Subcutaneous abdominal adipose tissue (tissue), 5 donors: ENCODE measurements at regions not wholly inside any gene's neighbourhood (a gene's known extent, or its start where the extent isn't known, plus 50 kb on each side); places are given as distances from the start of the nearest gene placed in this dataset.

Experiments used
- H3K27ac ChIP-seq: one replicate; pipeline ENCODE4 v1.7.0; 2013; ENCODE audit warnings: low read depth, mild to moderate bottlenecking, inconsistent platforms, low read length, moderate library complexity
- H3K27me3 ChIP-seq, 5 donors: one replicate each; pipeline ENCODE4 v1.7.0; 2013; ENCODE audit warnings: low read length in 5 of 5, inconsistent platforms in 1 of 5; ENCODE audit not compliant: control insufficient read depth in 5 of 5, insufficient read depth in 4 of 5
- H3K36me3 ChIP-seq, 5 donors: one replicate each; pipeline ENCODE4 v1.7.0; 2013; ENCODE audit warnings: low read length in 5 of 5; ENCODE audit not compliant: control insufficient read depth in 5 of 5, insufficient read depth in 5 of 5
- H3K4me1 ChIP-seq, 5 donors: one replicate each; pipeline ENCODE4 v1.7.0; 2013; ENCODE audit warnings: low read length in 5 of 5, mild to moderate bottlenecking in 3 of 5, moderate library complexity in 1 of 5; ENCODE audit not compliant: control insufficient read depth in 5 of 5, insufficient read depth in 5 of 5
- H3K4me3 ChIP-seq, 5 donors: one replicate each; pipeline ENCODE4 v1.7.0; 2013; ENCODE audit warnings: low read length in 5 of 5, low read depth in 1 of 5
- H3K9ac ChIP-seq, 5 donors: one replicate each; pipeline ENCODE4 v1.7.0; 2013; ENCODE audit warnings: low read length in 5 of 5, mild to moderate bottlenecking in 4 of 5, moderate library complexity in 3 of 5
- H3K9me3 ChIP-seq, 5 donors: one replicate each; pipeline ENCODE4 v1.7.0; 2013; ENCODE audit warnings: low read length in 5 of 5; ENCODE audit not compliant: control insufficient read depth in 5 of 5
- donor health status: healthy.
- donor health status: healthy.
- donor health status: healthy.
- donor health status: healthy.
- donor health status: healthy.

GRCh38 chr18:6557057-6557769 lies 142.5 kb upstream of the L3MBTL4 start:
- H3K4me1 ChIP-seq: peaks cover 0 to 18% (median 6%) of the 10 kb centered on the region in 5 donors
- H3K4me3 ChIP-seq: no peak overlapping the region
- no peak overlapping the region for H3K9ac ChIP-seq
- no peaks in the 10 kb centered on the region for H3K9me3 ChIP-seq
- H3K36me3 ChIP-seq: no peaks in the 10 kb centered on the region
- no peaks in the 10 kb centered on the region for H3K27me3 ChIP-seq
- H3K27ac ChIP-seq: no peak overlapping the region

GRCh38 chr18:6557770-6558248 lies 143.1 kb upstream of the L3MBTL4 start:
- Histone ChIP-seq H3K36me3 (no peaks in the 10 kb centered on the region), H3K27me3 (no peaks in the 10 kb centered on the region), H3K4me3 (no peak overlapping the region), H3K27ac (no peak overlapping the region), H3K9me3 (no peaks in the 10 kb centered on the region), H3K9ac (no peak overlapping the region), H3K4me1 (peaks cover 0 to 18% (median 6%) of the 10 kb centered on the region in 5 donors)

- H3K27ac ChIP-seq: no peak overlapping the region
- H3K9me3 ChIP-seq: no peaks in the 10 kb centered on the region
- H3K4me1 ChIP-seq: peaks cover 0 to 18% (median 6%) of the 10 kb centered on the region in 5 donors
- H3K9ac ChIP-seq: no peak overlapping the region
- no peaks in the 10 kb centered on the region for H3K36me3 ChIP-seq
- H3K27me3 ChIP-seq: no peaks in the 10 kb centered on the region
- no peak overlapping the region for H3K4me3 ChIP-seq
These were observed 143.9 kb upstream of the L3MBTL4 start for GRCh38 chr18:6558446-6559156.

DNA sequence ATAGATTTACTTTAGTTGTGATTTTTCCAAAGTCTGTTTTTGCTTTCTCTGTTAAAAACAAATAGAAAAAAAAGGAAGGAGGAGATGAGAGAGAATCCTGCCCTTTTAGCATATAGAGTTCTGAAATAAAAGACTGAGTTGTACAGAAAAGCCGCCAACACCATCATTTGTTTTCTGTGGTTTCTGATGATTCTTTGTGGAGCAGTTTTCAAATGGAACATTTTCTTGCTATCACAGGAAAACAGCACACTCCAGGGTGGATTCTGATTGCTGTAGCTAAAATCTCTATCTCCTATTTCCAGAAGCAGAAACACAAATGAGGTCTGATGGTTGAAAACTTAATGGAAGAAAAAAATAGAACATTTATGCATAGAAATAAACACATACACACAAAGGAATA lies 144.6 kb upstream of the L3MBTL4 start:
- Histone ChIP-seq H3K4me1 (peaks cover 0 to 18% (median 6%) of the 10 kb centered on the region in 5 donors), H3K4me3 (no peak overlapping the region), H3K9me3 (no peaks in the 10 kb centered on the region), H3K36me3 (no peaks in the 10 kb centered on the region), H3K27me3 (no peaks in the 10 kb centered on the region), H3K9ac (no peak overlapping the region), H3K27ac (no peak overlapping the region)

DNA sequence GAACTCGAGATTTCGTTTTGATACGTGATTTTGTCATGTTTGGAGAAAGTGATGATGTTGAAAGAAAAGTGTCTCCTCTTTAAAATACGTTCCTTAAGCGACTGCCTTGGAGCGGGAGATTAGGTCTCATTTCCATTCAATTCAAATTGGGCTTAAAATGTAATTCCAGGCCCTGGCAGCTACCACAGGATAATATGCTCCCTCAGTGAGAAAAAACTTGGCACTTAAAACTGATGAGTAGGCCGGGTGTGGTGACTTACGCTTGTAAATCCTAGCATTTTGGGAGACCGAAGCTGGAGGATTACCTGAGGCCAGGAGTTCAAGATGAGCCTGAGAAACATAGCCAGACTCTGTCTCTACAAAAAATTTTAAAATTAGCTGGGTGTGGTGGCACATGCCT lies 146.3 kb upstream of the L3MBTL4 start:
- H3K36me3 ChIP-seq: no peaks in the 10 kb centered on the region
- no peaks in the 10 kb centered on the region for H3K9me3 ChIP-seq
- peaks cover 0 to 18% (median 6%) of the 10 kb centered on the region in 5 donors for H3K4me1 ChIP-seq
- no peak overlapping the region for H3K9ac ChIP-seq
- H3K27me3 ChIP-seq: no peaks in the 10 kb centered on the region
- H3K4me3 ChIP-seq: no peak overlapping the region
- H3K27ac ChIP-seq: peak overlapping the region; percentile 32

GRCh38 chr18:6561420-6561861 lies 146.7 kb upstream of the L3MBTL4 start:
- Histone ChIP-seq H3K36me3 (no peaks in the 10 kb centered on the region), H3K9ac (no peak overlapping the region), H3K27me3 (no peaks in the 10 kb centered on the region), H3K9me3 (no peaks in the 10 kb centered on the region), H3K4me3 (no peak overlapping the region), H3K27ac (peak overlapping the region; percentile 32), H3K4me1 (peaks cover 0 to 18% (median 6%) of the 10 kb centered on the region in 5 donors)

- H3K4me3 ChIP-seq: no peak overlapping the region
- H3K9me3 ChIP-seq: no peaks in the 10 kb centered on the region
- H3K9ac ChIP-seq: no peak overlapping the region
- no peaks in the 10 kb centered on the region for H3K27me3 ChIP-seq
- H3K4me1 ChIP-seq: peaks cover 0 to 18% (median 6%) of the 10 kb centered on the region in 5 donors
- no peaks in the 10 kb centered on the region for H3K36me3 ChIP-seq
- peak overlapping the region; percentile 32 for H3K27ac ChIP-seq
These were observed 147.2 kb upstream of the L3MBTL4 start for GRCh38 chr18:6561862-6562291.

GRCh38 chr18:6563896-6564295 lies 149.2 kb upstream of the L3MBTL4 start:
- H3K4me3 ChIP-seq: no peak overlapping the region
- H3K27ac ChIP-seq: no peak overlapping the region
- H3K4me1 ChIP-seq: peaks cover 0 to 15% (median 6%) of the 10 kb centered on the region in 5 donors
- no peaks in the 10 kb centered on the region for H3K27me3 ChIP-seq
- H3K36me3 ChIP-seq: no peaks in the 10 kb centered on the region
- H3K9ac ChIP-seq: no peak overlapping the region
- H3K9me3 ChIP-seq: no peaks in the 10 kb centered on the region

- Histone ChIP-seq H3K27me3 (no peaks in the 10 kb centered on the region), H3K9ac (no peak overlapping the region), H3K36me3 (no peaks in the 10 kb centered on the region), H3K9me3 (no peaks in the 10 kb centered on the region), H3K4me3 (no peak overlapping the region), H3K4me1 (peaks cover 0 to 15% (median 6%) of the 10 kb centered on the region in 5 donors), H3K27ac (no peak overlapping the region)
These were observed 150.5 kb upstream of the L3MBTL4 start for GRCh38 chr18:6564950-6565814.

GRCh38 chr18:6565815-6566081 lies 151.0 kb upstream of the L3MBTL4 start:
- Histone ChIP-seq H3K9ac (no peak overlapping the region), H3K9me3 (no peaks in the 10 kb centered on the region), H3K36me3 (no peaks in the 10 kb centered on the region), H3K27me3 (no peaks in the 10 kb centered on the region), H3K4me1 (peaks cover 0 to 12% (median 6%) of the 10 kb centered on the region in 5 donors), H3K4me3 (no peak overlapping the region), H3K27ac (no peak overlapping the region)
